A549 (cell line): ENCODE measurements at regions not wholly inside any gene's neighbourhood (a gene's known extent, or its start where the extent isn't known, plus 50 kb on each side); places are given as distances from the start of the nearest gene placed in this dataset.

Experiments used
- CTCF ChIP-seq: fragments of >200 bp; sonication (Bioruptor Twin); formaldehyde crosslinking; IDR thresholded peaks from 3 replicates; pipeline ENCODE4 v1.5.1; 2016
- ELK1 ChIP-seq: fragments of 150-350 bp; IDR thresholded peaks from 2 replicates; pipeline ENCODE4 v1.6.1; 2014; ENCODE audit warnings: low read depth, mild to moderate bottlenecking, low read length
- ESRRA ChIP-seq: fragments of 150-350 bp; IDR thresholded peaks from 2 replicates; pipeline ENCODE4 v1.6.1; 2014; ENCODE audit warnings: mild to moderate bottlenecking, low read length, borderline replicate concordance
- FOSB ChIP-seq: fragments of 250-450 bp; sonication (Bioruptor Pico); IDR thresholded peaks from 2 replicates; pipeline ENCODE4 v1.5.0; 2020; ENCODE audit warnings: mild to moderate bottlenecking, moderate library complexity
- HDAC2 ChIP-seq: fragments of 200-600 bp; sonication (generic); IDR thresholded peaks from 2 replicates; pipeline ENCODE4 v1.6.1; 2016
- JUNB ChIP-seq: fragments of >200 bp; sonication (Bioruptor Twin); formaldehyde crosslinking; IDR thresholded peaks from 2 replicates; pipeline ENCODE4 v1.6.1; 2016
- MAFK ChIP-seq: fragments of 450-650 bp; IDR thresholded peaks from 2 replicates; pipeline ENCODE4 v1.6.1; 2014; ENCODE audit not compliant: partially characterized antibody
- NR3C1 ChIP-seq: fragments of >200 bp; sonication (Bioruptor Twin); formaldehyde crosslinking; IDR thresholded peaks from 3 replicates; pipeline ENCODE4 v1.6.1; 2017
- POLR2A ChIP-seq: IDR thresholded peaks from 2 replicates; pipeline ENCODE4 v1.6.1; 2012; ENCODE audit warnings: mild to moderate bottlenecking, low read length
- REST ChIP-seq: fragments of 200-600 bp; sonication (generic); IDR thresholded peaks from 2 replicates; pipeline ENCODE4 v1.6.1; 2016; ENCODE audit warnings: antibody characterized with exemption, mild to moderate bottlenecking, moderate library complexity
- RFX5 ChIP-seq: fragments of 450-650 bp; IDR thresholded peaks from 2 replicates; pipeline ENCODE4 v1.7.1; 2014; ENCODE audit warnings: antibody characterized with exemption, mild to moderate bottlenecking, moderate library complexity
- SREBF2 ChIP-seq: fragments of 450-650 bp; IDR thresholded peaks from 2 replicates; pipeline ENCODE4 v1.6.1; 2014; ENCODE audit warnings: mild to moderate bottlenecking, moderate library complexity
- USF2 ChIP-seq: fragments of 450-650 bp; IDR thresholded peaks from 2 replicates; pipeline ENCODE4 v1.6.1; 2014; ENCODE audit warnings: antibody characterized with exemption

GRCh38 chr3:40969341-40969740, 230.0 kb upstream of the CTNNB1 start:
- TF ChIP-seq SREBF2: no peak
- TF ChIP-seq ESRRA: no peak
- TF ChIP-seq CTCF: no peak
- no peak for TF ChIP-seq REST
- TF ChIP-seq MAFK: no peak
- TF ChIP-seq JUNB: no peak
- no peak for TF ChIP-seq ELK1
- TF ChIP-seq FOSB: no peak
- no peak for TF ChIP-seq NR3C1
- TF ChIP-seq USF2: no peak
- no peak for TF ChIP-seq POLR2A
- TF ChIP-seq RFX5: no peak
- TF ChIP-seq HDAC2: no peak
